Adrenal gland (tissue), 5 donors: ENCODE measurements at regions not wholly inside any gene's neighbourhood (a gene's known extent, or its start where the extent isn't known, plus 50 kb on each side); places are given as distances from the start of the nearest gene placed in this dataset.

Source experiments
- POLR2A ChIP-seq, 2 donors: fragments of 450-650 bp; IDR thresholded peaks; one replicate each; pipeline ENCODE4 v1.6.1; 2017; ENCODE audit warnings: antibody characterized with exemption in 2 of 2, mild to moderate bottlenecking in 2 of 2, moderate library complexity in 1 of 2
- TF ChIP-seq, protein P1 (sequence below), 6 experiments: fragments of 450-650 bp in 4 of 6; fragments of 200-600 bp in 2 of 6; sonication (generic) in 1 of 6; IDR thresholded peaks; 1 replicate in 5 of 6; 2 replicates in 1 of 6; pipeline versions ENCODE4 v1.5.1 to v1.8.0; 2016 to 2021; ENCODE audit warnings: antibody characterized with exemption in 6 of 6, mild to moderate bottlenecking in 2 of 6, moderate library complexity in 1 of 6
- donor health status: DM: no; HTN: no; CAD: no.

DNA sequence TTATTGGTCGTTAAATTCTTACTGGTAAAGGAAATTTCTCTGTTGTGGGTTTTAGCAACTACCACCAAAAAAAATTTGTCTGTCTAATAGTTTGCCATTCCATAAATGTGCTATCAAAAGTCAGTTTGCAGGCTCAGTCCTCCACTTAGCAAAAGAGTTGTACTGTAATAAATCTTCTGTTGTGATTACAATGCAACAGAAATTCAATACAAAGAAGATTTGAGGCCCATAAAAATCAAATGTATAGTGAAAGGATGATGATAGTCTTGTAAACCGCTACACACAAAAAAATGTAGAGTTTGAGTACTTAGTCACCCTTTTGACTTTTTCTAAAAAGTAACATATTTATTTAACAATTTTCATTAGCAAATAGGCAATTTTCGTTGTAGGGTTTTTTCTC is 251.7 kb downstream of the VGLL3 start:
- TF ChIP-seq, protein P1, sequence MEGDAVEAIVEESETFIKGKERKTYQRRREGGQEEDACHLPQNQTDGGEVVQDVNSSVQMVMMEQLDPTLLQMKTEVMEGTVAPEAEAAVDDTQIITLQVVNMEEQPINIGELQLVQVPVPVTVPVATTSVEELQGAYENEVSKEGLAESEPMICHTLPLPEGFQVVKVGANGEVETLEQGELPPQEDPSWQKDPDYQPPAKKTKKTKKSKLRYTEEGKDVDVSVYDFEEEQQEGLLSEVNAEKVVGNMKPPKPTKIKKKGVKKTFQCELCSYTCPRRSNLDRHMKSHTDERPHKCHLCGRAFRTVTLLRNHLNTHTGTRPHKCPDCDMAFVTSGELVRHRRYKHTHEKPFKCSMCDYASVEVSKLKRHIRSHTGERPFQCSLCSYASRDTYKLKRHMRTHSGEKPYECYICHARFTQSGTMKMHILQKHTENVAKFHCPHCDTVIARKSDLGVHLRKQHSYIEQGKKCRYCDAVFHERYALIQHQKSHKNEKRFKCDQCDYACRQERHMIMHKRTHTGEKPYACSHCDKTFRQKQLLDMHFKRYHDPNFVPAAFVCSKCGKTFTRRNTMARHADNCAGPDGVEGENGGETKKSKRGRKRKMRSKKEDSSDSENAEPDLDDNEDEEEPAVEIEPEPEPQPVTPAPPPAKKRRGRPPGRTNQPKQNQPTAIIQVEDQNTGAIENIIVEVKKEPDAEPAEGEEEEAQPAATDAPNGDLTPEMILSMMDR (IDR thresholded peaks at IDR 0.05) = no peak
- no peak for TF ChIP-seq POLR2A (IDR thresholded peaks at IDR 0.05)
